A673 (cell line): ENCODE measurements at regions not wholly inside any gene's neighbourhood (a gene's known extent, or its start where the extent isn't known, plus 50 kb on each side); places are given as distances from the start of the nearest gene placed in this dataset.

Experiments used
- EZH2 ChIP-seq: fragments of 200-600 bp; sonication (generic); IDR thresholded peaks from 2 replicates; pipeline ENCODE4 v1.6.1; 2017; ENCODE audit warnings: borderline replicate concordance, low read depth, mild to moderate bottlenecking, mixed read lengths, antibody characterized with exemption, low read length; ENCODE audit not compliant: poor library complexity, severe bottlenecking
- TF ChIP-seq, protein P1 (sequence below): fragments of 300-800, 200-600 bp; sonication (generic); conservative IDR thresholded peaks from 2 replicates; pipeline ENCODE4 v1.5.1; 2017; ENCODE audit warnings: low read depth, mild to moderate bottlenecking, antibody characterized with exemption, low read length, moderate library complexity, mixed read lengths

DNA sequence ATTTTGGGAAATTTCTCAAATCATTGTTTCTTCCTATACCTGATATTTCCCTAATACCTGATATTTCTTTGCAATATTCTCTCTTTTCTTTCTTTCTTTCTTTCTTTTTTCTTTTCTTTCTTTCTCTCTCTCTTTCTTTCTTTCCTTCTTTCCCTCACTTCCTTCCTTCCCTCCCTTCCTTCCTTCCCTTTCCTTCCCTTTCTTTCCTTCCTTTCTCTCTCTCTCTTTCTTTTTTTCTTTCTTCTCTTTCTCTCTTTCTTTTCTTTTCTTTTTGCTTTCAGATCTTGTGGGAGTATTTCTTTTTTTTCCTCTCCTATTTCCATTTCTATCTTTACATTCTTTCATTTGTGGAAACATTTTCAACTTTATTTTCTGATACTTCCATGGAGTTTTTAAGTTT is 76.1 kb upstream of the ANKEF1 start:
- TF ChIP-seq, protein P1, sequence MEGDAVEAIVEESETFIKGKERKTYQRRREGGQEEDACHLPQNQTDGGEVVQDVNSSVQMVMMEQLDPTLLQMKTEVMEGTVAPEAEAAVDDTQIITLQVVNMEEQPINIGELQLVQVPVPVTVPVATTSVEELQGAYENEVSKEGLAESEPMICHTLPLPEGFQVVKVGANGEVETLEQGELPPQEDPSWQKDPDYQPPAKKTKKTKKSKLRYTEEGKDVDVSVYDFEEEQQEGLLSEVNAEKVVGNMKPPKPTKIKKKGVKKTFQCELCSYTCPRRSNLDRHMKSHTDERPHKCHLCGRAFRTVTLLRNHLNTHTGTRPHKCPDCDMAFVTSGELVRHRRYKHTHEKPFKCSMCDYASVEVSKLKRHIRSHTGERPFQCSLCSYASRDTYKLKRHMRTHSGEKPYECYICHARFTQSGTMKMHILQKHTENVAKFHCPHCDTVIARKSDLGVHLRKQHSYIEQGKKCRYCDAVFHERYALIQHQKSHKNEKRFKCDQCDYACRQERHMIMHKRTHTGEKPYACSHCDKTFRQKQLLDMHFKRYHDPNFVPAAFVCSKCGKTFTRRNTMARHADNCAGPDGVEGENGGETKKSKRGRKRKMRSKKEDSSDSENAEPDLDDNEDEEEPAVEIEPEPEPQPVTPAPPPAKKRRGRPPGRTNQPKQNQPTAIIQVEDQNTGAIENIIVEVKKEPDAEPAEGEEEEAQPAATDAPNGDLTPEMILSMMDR = no peak
- no peak for TF ChIP-seq EZH2
